HEK293 (cell line): ENCODE measurements at regions not wholly inside any gene's neighbourhood (a gene's known extent, or its start where the extent isn't known, plus 50 kb on each side); places are given as distances from the start of the nearest gene placed in this dataset.

ENCODE experiments used
- CTCF ChIA-PET: fragments of 350-600 bp; formaldehyde crosslinking; extraction: SDS; loops from one replicate; lab custom pipeline; 2021; ENCODE audit warnings: antibody characterized with exemption; lab: Yijun Ruan, JAX
- POLR2A ChIA-PET: fragments of 300-600 bp; formaldehyde crosslinking; extraction: SDS; loops from one replicate; lab custom pipeline; 2020; ENCODE audit warnings: antibody characterized with exemption, inconsistent platforms; lab: Yijun Ruan, JAX
- H3K27ac ChIP-seq: fragments of 200-500 bp; sonication (Bioruptor generic); 2 replicates; pipeline ENCODE4 v1.5.1; 2014; ENCODE audit warnings: low read depth, low read length, control low read depth, inconsistent platforms; ENCODE audit errors: extremely low read depth
- H3K36me3 ChIP-seq, 2 experiments: fragments of 200-500 bp in 1 of 2; sonication (Bioruptor generic) in 1 of 2; 1 replicate in 1 of 2; 2 replicates in 1 of 2; pipeline ENCODE4 v1.5.1; 2014 to 2017; ENCODE audit warnings: inconsistent platforms in 2 of 2, low read length in 2 of 2; ENCODE audit not compliant: control insufficient read depth in 2 of 2, insufficient read depth in 1 of 2
- H3K4me1 ChIP-seq: fragments of 200-500 bp; sonication (Bioruptor generic); 2 replicates; pipeline ENCODE4 v1.5.1; 2014; ENCODE audit warnings: mild to moderate bottlenecking, low read length, inconsistent platforms; ENCODE audit not compliant: control insufficient read depth, insufficient read depth
- H3K4me3 ChIP-seq: 2 replicates; pipeline ENCODE4 v1.5.1; 2011; ENCODE audit warnings: low read depth, mild to moderate bottlenecking, control low read depth, low read length, moderate library complexity
- H3K9me3 ChIP-seq: fragments of 200-500 bp; sonication (Bioruptor generic); 2 replicates; pipeline ENCODE4 v1.5.1; 2014; ENCODE audit warnings: low read depth, low read length, inconsistent platforms; ENCODE audit not compliant: control insufficient read depth, insufficient read depth
- FEZF1 ChIP-seq: fragments of 450-650 bp; formaldehyde crosslinking; IDR thresholded peaks from 2 replicates; pipeline ENCODE4 v1.5.1; 2016; ENCODE audit warnings: missing biosample characterization, missing genetic modification characterization
- KLF10 ChIP-seq: fragments of 450-650 bp; IDR thresholded peaks from 2 replicates; pipeline ENCODE4 v1.5.1; 2018; ENCODE audit warnings: missing biosample characterization, mild to moderate bottlenecking, missing genetic modification characterization
- OVOL3 ChIP-seq: fragments of 450-650 bp; formaldehyde crosslinking; IDR thresholded peaks from 2 replicates; pipeline ENCODE4 v1.5.1; 2016; ENCODE audit warnings: missing biosample characterization, missing genetic modification characterization
- PRDM4 ChIP-seq: fragments of 450-650 bp; formaldehyde crosslinking; IDR thresholded peaks from 2 replicates; pipeline ENCODE4 v1.5.1; 2017; ENCODE audit warnings: missing biosample characterization, missing genetic modification characterization
- SP2 ChIP-seq: fragments of 450-650 bp; formaldehyde crosslinking; IDR thresholded peaks from 2 replicates; pipeline ENCODE4 v1.5.1; 2016; ENCODE audit warnings: missing biosample characterization, missing genetic modification characterization
- ZBTB1 ChIP-seq: fragments of 450-650 bp; formaldehyde crosslinking; IDR thresholded peaks from 2 replicates; pipeline ENCODE4 v1.5.1; 2016; ENCODE audit warnings: missing biosample characterization, missing genetic modification characterization
- ZBTB11 ChIP-seq: fragments of 450-650 bp; formaldehyde crosslinking; conservative IDR thresholded peaks from 2 replicates; pipeline ENCODE4 v1.5.1; 2016; ENCODE audit warnings: low read depth, missing biosample characterization, missing genetic modification characterization
- ZBTB17 ChIP-seq: fragments of 450-650 bp; formaldehyde crosslinking; IDR thresholded peaks from 2 replicates; pipeline ENCODE4 v1.5.1; 2016; ENCODE audit warnings: missing biosample characterization, missing genetic modification characterization
- ZFHX2 ChIP-seq: fragments of 450-650 bp; formaldehyde crosslinking; conservative IDR thresholded peaks from 2 replicates; pipeline ENCODE4 v1.5.1; 2016; ENCODE audit warnings: missing biosample characterization, missing genetic modification characterization
- ZIC2 ChIP-seq: fragments of 450-650 bp; formaldehyde crosslinking; IDR thresholded peaks from 2 replicates; pipeline ENCODE4 v1.5.1; 2016; ENCODE audit warnings: missing biosample characterization, missing genetic modification characterization
- ZNF121 ChIP-seq: fragments of 450-650 bp; formaldehyde crosslinking; IDR thresholded peaks from 2 replicates; pipeline ENCODE4 v1.5.1; 2016; ENCODE audit warnings: missing biosample characterization, missing genetic modification characterization
- ZNF133 ChIP-seq: fragments of 450-650 bp; formaldehyde crosslinking; IDR thresholded peaks from 2 replicates; pipeline ENCODE4 v1.5.1; 2016; ENCODE audit warnings: missing biosample characterization, missing genetic modification characterization
- ZNF138 ChIP-seq: fragments of 450-650 bp; formaldehyde crosslinking; IDR thresholded peaks from 2 replicates; pipeline ENCODE4 v1.5.1; 2016; ENCODE audit warnings: missing biosample characterization, missing genetic modification characterization, borderline replicate concordance
- ZNF155 ChIP-seq: fragments of 450-650 bp; formaldehyde crosslinking; IDR thresholded peaks from 2 replicates; pipeline ENCODE4 v1.5.1; 2016; ENCODE audit warnings: missing biosample characterization, missing genetic modification characterization
- ZNF2 ChIP-seq: fragments of 450-650 bp; formaldehyde crosslinking; IDR thresholded peaks from 2 replicates; pipeline ENCODE4 v1.5.1; 2016; ENCODE audit warnings: missing biosample characterization, missing genetic modification characterization
- ZNF214 ChIP-seq: fragments of 450-650 bp; formaldehyde crosslinking; IDR thresholded peaks from 2 replicates; pipeline ENCODE4 v1.5.1; 2017; ENCODE audit warnings: missing biosample characterization, mild to moderate bottlenecking, missing genetic modification characterization, borderline replicate concordance
- ZNF266 ChIP-seq: fragments of 450-650 bp; formaldehyde crosslinking; IDR thresholded peaks from 2 replicates; pipeline ENCODE4 v1.5.1; 2016; ENCODE audit warnings: missing biosample characterization, missing genetic modification characterization, low read depth
- ZNF354C ChIP-seq: fragments of 450-650 bp; formaldehyde crosslinking; IDR thresholded peaks from 2 replicates; pipeline ENCODE4 v1.5.1; 2016; ENCODE audit warnings: missing biosample characterization, missing genetic modification characterization, low read depth, borderline replicate concordance
- ZNF501 ChIP-seq: fragments of 450-650 bp; formaldehyde crosslinking; IDR thresholded peaks from 2 replicates; pipeline ENCODE4 v1.5.1; 2016; ENCODE audit warnings: missing biosample characterization, missing genetic modification characterization
- ZNF530 ChIP-seq: fragments of 450-650 bp; formaldehyde crosslinking; IDR thresholded peaks from 2 replicates; pipeline ENCODE4 v1.5.1; 2016; ENCODE audit warnings: low read depth, missing biosample characterization, missing genetic modification characterization
- ZNF571 ChIP-seq: fragments of 450-650 bp; formaldehyde crosslinking; IDR thresholded peaks from 2 replicates; pipeline ENCODE4 v1.5.0; 2017; ENCODE audit warnings: missing biosample characterization, missing genetic modification characterization
- ZNF623 ChIP-seq: fragments of 450-650 bp; formaldehyde crosslinking; IDR thresholded peaks from 2 replicates; pipeline ENCODE4 v1.5.1; 2016; ENCODE audit warnings: missing biosample characterization, missing genetic modification characterization
- ZNF624 ChIP-seq: fragments of 450-650 bp; formaldehyde crosslinking; IDR thresholded peaks from 2 replicates; pipeline ENCODE4 v1.5.1; 2017; ENCODE audit warnings: missing biosample characterization, missing genetic modification characterization
- ZNF670 ChIP-seq: fragments of 450-650 bp; formaldehyde crosslinking; IDR thresholded peaks from 2 replicates; pipeline ENCODE4 v1.5.1; 2016; ENCODE audit warnings: missing biosample characterization, missing genetic modification characterization, low read depth

- POLR2A ChIA-PET = no interaction called here
- H3K4me1 ChIP-seq = no peaks in the 10 kb centered on the region
- CTCF ChIA-PET = no interaction called here
Observed at GRCh38 chr1:30318864-30319718, 404.3 kb downstream of the MATN1 start.

GRCh38 chr1:30318413-30318812, 405.0 kb downstream of the MATN1 start:
- POLR2A ChIA-PET = no interaction called here
- H3K4me3 ChIP-seq = no peak overlapping the region
- no peak overlapping the region for H3K27ac ChIP-seq

More at GRCh38 chr1:30318864-30319718, 404.3 kb downstream of the MATN1 start:
- H3K9me3 ChIP-seq = no peaks in the 10 kb centered on the region
- H3K27ac ChIP-seq = no peak overlapping the region
- no peak for TF ChIP-seq ZNF670 (tag by site-specific recombination)
- TF ChIP-seq OVOL3 (tag by site-specific recombination) = no peak
- TF ChIP-seq ZNF501 (tag by site-specific recombination) = no peak
- TF ChIP-seq ZNF266 = no peak
- TF ChIP-seq ZIC2 = peak; percentile 42; the same call in 1 of the 2 replicates
- TF ChIP-seq ZNF530 (tag by site-specific recombination) = no peak
- TF ChIP-seq PRDM4 = no peak
- no peak for TF ChIP-seq ZNF2 (tag by site-specific recombination)
- TF ChIP-seq SP2 (tag by site-specific recombination) = no peak
- TF ChIP-seq, all 188 proteins: peak for 1
- Histone ChIP-seq H3K36me3 (no peaks in the 10 kb centered on the region), H3K4me3 (no peak overlapping the region)

GRCh38 chr1:30317921-30318320, 405.5 kb downstream of the MATN1 start:
- no peaks in the 10 kb centered on the region for H3K9me3 ChIP-seq
- POLR2A ChIA-PET = no interaction called here
- H3K27ac ChIP-seq = no peak overlapping the region
- no peaks in the 10 kb centered on the region for H3K4me1 ChIP-seq
- CTCF ChIA-PET = no interaction called here
- no peaks in the 10 kb centered on the region for H3K36me3 ChIP-seq
- H3K4me3 ChIP-seq = no peak overlapping the region
- TF ChIP-seq ZNF155 (tag by site-specific recombination) (no peak), ZBTB17 (tag by site-specific recombination) (no peak), ZNF138 (no peak), ZNF623 (tag by site-specific recombination) (no peak), ZNF121 (tag by site-specific recombination) (no peak), ZFHX2 (tag by site-specific recombination) (no peak), ZBTB1 (tag by site-specific recombination) (no peak), ZBTB11 (tag by site-specific recombination) (no peak), ZNF571 (tag by site-specific recombination) (no peak)

More at GRCh38 chr1:30318413-30318812, 405.0 kb downstream of the MATN1 start:
- TF ChIP-seq PRDM4 (no peak), FEZF1 (tag by site-specific recombination) (no peak), ZNF624 (tag by site-specific recombination) (no peak), ZNF214 (tag by site-specific recombination) (no peak), ZNF354C (tag by site-specific recombination) (no peak), KLF10 (tag by site-specific recombination) (no peak), ZNF266 (no peak), ZNF133 (tag by site-specific recombination) (no peak), ZNF2 (tag by site-specific recombination) (no peak), ZNF623 (tag by site-specific recombination) (no peak)
- CTCF ChIA-PET = no interaction called here
- no peaks in the 10 kb centered on the region for H3K36me3 ChIP-seq
- no peaks in the 10 kb centered on the region for H3K4me1 ChIP-seq
- no peaks in the 10 kb centered on the region for H3K9me3 ChIP-seq
